ENCODE measurements at regions not wholly inside any gene's neighbourhood (a gene's known extent, or its start where the extent isn't known, plus 50 kb on each side); places are given as distances from the start of the nearest gene placed in this dataset.
"Not testable (repeated sequence)": the region's sequence is repeated elsewhere in the genome, so short reads cannot be mapped to it uniquely, and the experiment has no call there.

DNA sequence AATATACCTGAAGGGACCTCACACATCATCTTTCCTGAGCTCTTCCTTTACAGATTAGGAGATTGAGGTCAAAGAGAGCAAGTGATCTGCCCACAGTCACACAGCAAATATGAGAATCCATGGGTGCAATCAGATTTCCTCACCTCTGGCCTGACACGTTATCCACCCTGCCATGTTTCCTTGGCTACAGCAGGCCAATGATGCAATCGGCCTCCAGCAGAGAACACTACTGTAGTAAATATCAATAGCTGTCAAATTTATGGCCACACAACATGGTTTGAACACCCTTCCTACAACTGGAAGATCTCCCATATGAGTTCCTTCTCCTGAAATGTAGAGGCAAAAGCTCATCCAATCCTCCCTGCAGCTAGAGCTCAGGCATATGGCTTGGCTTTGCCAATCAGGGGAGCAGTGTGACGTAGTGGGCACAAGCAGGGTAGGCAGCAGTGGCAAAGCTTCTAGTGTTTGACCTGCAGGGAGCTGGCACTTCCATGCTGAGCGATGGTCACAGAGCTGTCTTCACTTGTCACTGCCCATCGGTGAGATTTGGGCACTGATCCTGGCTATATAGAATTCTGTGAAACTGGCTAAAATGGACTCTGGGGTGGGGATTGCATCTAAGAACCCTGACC, 271.3 kb downstream of the TJP1 start:
- DNase-seq: no peak

DNA sequence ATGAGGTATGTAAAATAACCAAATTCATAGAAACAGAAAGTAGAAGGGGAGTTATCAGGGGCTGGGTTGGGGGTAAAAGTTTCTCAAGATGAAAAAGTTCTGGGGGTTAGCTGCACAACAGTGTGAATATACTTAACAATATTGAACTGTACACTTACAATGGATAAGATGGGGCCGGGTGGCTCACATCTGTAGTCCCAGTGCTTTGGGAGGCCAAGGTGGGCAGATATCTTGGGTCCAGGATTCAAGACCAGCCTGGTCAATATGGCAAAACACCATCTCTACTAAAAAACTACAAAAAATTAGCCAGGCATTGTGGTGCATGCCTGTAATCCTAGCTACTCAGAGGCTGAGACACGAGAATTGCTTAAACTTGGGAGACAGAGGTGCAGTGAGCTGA, 274.3 kb downstream of the TJP1 start:
- no peak for DNase-seq

DNA sequence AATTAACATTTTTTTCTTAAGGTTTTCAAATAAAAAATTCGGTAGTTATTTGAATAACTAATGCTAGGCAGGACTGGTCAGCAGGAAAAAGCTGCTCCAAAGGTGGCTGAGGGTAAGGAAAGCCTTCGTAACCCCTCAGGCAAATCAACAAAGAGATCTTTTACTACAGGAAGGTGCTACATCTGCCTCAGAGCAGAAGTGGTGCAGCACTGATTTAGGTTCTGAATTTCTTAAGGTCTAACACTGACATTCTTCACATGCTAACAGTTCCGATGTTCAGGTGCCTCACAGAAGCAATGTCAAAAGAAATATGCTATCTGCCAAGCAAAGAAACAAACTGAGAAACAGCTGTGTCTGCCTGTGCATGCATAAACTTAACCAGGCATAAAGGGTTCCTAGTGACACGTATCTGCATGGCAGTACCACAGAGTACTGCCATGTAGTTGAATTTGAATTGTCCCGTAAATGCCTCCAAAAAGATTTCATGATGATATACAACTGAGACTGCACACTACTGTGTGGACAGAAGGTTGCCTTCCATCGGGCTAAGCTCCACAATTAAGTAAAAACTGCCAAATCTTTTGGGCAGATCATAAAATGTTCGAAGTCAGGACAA, 275.0 kb upstream of the NSMCE3 start:
- DNase-seq: no peak

DNA sequence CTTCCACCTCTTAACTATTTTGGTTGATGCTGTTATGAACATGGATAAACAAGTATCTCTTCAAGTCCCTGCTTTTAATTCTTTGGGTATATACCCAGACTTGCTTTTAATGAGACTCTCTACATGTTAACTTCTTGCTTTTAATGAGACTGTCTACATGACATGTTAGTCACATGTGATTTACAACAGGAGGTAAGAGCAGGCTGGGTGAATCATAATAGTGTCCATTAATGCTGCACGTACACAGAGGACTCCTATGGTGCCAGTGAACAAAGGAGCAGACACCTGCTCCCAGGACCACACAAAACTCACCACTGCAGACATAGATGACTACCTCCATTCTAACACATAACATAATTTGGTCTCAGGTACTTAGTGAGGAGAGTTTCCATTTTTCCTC, 273.4 kb upstream of the NSMCE3 start:
- no peak for DNase-seq

DNA sequence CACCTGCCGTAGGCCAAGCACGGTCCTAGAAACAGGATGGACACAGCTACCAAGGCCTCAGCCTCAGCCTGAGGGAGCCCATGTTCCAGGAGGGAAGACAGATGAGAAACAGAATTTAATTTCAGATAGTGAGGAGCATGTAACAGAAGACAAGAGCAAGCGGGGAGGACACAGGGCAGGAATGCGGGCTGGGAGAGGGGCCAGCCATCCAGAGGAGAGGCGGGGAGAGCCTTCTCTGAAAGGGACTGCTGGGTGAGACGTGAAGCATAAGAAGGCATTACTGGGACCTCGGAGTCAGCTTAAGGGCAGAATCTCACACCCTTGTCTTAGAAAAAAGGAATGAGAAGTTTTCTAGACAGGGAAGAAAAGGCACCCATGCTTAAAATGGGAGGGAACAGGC, 271.7 kb upstream of the NSMCE3 start:
- DNase-seq: no peak

DNA sequence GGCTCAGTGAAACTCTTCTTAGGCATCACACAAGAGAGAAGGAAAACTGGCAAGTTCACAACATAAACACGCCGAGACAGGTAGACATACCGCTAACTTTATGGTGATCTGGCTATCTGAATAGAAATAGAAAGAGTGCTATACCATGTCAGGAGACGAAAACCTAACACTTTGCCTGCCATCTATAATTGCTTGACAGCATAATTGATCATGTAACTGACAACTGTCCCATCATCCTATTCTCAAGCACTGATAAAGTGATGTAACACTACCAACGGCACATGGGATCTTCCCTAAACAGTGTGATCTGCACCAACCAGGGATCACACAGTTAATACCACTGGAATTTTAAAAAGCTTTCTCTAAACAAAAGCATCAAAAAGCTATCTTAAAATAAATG, 270.9 kb upstream of the NSMCE3 start:
- DNase-seq: no peak

DNA sequence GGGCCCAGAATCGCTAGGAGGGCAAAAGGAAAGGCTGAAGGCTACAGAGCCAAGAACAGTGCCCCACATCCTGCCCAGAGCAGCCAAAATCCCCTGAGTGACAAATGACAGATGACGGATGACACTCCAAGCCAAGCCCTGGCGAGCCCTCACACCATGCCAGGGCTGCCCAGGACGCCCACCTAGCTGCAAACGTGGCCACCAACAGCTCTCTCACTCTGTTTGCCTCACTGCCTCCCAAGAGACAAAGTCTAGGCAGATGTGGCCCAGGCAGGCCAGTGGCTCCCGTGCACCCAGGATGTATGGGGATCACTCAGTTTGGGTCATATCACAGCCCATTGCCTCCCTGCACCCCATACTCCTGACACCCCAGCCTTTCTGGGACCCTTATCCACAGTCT, 270.1 kb upstream of the NSMCE3 start:
- DNase-seq: no peak

DNA sequence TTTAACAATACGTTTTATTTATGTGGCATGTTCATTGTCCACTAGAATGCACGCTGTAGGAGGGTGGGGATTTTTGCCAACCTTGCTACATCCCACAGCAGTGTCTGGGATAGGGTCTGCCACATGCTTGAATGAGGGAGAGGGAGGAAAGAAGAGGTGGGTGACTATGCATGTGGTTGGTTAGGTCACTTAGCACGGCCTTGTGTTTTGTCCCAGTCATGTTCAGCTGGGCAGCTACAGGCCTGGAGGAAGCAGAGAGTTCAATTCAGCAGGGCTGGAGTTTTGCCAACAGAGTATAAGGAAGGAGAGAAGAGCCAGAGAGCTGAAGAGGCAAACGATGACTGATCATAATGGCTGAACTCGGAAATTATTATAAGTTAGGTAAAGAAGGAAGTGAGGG, 268.4 kb upstream of the NSMCE3 start:
- no peak for DNase-seq

DNA sequence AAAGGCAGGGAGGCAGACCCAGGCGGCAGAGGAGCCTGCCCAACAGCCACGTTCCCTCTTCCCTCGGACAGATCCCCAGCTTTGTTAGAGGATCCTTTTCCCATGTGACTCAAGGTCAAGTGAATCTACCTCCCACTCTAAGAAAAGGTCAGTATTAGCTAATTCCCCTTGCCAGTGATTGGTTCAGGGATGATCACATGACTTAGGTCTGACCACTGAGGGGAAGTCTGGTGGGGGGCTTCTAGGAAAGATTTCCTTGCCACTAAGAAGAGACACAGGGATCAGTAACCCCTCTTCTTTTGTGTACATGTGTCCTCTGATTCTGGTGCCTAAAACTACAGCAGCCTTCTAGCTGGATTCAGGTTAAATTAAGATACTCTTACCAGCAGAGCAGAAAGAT, 266.3 kb upstream of the NSMCE3 start:
- DNase-seq: no peak

DNA sequence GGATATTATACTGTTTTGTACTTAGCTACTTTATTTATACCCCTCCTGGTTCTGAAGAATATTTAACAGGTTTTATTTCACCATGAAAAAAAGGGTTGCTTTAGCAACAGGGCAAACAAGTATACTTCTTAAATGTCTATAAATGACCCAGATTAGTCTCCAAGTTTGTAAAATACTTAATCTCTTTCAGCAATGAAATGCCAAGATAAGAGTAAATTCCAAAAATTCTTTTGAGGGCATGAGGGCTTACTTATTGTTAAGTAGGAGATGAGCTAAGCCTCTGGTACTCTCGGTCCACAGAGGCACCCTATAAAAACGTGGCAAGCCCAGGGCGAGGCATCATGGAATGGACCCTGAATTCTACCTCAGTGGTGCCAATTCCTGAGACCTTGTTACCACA, 264.8 kb upstream of the NSMCE3 start:
- no peak for DNase-seq

DNA sequence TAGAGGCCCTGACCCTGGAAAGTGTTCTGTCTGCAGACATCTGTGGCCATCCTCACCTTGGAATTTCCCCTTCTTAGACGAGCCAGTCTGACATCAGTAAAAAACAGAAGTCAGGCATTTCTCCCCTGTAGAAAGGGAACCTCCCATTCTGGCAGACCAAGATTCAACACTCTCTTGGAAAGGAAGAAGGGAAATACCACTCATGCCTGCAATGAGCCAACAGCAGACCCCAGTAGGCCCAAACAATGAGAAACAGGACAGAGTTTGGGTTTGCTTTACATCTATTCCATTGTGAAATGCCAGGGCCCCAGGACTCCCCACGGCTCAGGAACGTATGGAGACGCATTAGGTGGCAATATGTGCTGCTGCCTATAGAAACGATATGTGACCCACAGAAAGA, 264.0 kb upstream of the NSMCE3 start:
- no peak for DNase-seq

DNA sequence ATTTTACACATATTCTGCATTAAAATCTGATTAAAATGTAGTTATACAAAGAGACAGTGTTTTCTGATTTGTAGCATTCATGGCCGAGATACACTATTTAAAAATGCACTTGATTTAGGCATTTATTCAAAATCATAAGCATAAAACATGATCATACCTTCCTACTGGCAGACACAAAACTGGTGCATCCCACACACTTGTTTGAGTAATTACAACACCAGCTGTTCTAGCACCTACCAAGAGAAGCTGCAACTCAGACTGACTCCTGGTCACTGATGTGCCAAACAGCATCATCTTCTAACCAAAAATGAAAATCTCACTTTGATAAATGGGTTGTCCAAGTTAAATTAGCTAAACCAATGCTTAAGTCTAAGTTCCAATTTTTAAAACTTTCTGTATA, 262.7 kb upstream of the NSMCE3 start:
- DNase-seq: no peak

DNA sequence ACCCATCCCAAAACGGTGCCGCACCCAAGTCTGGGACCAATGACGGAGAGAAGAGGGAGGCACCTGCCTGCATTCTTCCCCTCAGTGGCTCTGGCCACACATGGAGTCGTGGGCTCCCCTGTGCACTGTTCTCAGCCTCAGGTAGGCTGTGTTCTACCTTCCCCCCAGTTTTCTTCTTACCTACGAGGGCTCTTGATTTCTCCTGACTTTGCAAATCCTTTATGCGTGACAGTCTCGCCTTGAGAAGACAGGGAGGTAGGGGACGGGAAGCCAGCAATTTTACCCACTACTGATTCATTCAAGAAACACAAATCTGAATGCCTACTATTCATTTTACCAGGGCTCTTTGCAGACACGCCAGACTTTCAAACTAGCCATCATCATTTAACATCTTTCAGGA, 261.3 kb upstream of the NSMCE3 start:
- DNase-seq: no peak

DNA sequence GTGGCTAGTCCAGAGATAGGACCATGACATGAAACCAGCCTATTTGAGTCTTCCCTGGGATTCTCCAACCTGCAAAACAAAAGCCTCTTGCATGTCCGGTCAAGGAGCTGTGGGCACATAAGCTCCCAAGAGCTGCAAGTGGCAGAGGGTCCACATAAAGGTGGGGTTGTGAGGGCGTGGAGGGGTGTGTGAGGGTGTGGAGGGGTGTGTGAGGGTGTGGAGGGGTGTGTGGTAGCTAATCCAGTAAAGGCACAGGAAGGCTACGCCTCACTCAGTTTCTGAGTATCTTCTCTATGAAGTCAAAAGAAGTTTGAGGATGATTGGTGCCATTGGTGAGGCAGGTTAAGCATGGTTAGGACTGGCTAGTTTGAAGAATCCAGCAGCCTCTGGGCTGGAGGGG, 259.4 kb upstream of the NSMCE3 start:
- no peak for DNase-seq

DNA sequence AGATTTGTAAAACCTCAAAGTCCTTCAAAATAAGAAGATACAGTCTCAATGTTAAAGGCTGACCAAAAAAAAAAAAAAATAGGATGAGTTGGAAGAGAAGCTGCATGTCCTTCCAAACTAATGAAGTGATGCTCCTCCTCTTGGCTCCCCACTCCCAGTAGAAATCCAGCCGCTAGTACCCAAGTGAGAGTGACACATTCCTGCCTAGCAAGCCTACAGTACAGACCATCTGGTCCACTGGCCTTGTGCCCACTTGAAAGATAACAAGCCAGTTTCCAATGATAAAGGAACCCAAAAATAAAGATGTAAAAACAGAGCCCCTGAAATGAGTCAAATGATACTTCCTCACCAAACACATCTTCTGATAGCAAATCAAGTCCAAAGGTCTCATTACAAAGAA, 258.7 kb upstream of the NSMCE3 start:
- no peak for DNase-seq

DNA sequence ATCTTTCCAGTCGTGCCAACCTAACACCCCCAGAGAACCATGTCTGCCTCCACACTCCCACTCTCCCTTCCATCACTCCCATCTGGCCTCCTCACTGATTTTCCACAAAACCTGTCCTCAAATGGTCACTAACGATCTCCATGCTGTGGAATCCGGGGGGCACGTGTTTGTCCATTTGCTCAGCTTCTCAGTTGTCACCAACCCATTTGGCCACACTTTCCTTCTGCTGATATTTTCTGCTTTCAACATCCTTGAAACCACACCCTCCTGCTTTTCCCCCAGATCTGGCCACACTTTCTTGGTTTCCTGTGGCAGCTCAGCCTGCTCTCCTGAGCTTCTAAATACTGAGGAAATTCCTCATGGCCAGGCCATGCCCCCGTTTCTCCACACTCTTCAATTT, 257.2 kb upstream of the NSMCE3 start:
- DNase-seq: no peak

DNA sequence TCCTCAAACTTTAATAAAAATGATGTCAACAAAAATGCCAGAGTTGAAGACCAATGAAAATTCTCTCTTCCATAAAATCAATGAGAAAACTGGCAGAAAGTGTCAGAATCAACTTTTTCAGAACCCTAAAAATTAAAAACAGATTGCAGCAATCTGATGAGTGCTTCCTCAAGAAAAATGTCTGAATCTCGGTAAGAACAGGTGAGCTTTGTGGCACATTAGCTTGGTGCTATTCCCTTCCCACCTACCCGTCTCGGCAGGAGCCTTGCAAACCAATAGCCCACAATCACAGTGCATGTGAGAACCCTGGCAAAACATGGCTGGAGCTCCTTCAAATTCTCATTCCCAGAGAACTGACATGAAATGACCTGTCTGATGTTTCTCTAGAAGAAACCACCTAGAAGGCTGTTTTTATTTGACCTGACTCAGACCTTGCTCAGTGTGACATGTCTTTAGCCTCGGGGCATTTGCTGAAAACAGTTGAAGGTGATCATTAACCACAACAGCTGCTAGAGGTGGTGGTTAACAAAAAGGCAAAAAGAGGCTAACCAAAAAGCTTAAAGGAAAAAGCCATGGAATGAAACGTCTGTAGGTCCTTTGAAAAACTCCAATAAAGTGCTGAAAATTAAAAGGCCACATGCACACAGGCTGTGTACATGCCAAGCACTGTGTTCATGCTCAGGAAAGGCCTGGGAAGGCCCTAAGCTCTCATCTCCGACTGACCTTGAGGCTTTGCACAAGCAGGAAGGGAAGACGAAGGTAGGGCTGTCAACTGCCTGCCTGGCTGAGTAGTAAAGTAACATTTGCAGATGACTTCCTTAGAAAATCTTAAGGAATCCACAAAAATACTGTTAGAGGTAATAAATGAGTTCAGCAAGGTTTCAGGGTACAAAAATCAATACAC, 253.0 kb upstream of the NSMCE3 start:
- DNase-seq: no peak

DNA sequence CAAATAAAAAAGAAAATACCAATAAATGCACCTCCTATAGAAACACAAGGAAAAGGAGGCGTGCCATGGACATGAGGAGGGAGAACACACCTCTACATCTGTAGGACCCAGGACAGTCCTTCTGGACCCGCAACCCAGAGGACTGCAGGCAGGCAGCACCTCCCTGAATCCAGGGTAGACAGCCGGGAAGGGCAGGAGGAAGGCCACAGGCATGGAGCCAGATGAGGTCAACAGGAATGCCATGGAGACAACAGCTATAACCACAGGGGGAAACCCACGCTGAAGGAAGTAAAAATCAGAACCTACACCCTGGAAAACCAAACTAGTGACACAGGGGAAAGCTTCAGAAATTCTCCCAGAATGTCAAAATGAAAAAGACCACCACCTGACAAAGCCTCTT, 248.8 kb upstream of the NSMCE3 start:
- DNase-seq: no peak

DNA sequence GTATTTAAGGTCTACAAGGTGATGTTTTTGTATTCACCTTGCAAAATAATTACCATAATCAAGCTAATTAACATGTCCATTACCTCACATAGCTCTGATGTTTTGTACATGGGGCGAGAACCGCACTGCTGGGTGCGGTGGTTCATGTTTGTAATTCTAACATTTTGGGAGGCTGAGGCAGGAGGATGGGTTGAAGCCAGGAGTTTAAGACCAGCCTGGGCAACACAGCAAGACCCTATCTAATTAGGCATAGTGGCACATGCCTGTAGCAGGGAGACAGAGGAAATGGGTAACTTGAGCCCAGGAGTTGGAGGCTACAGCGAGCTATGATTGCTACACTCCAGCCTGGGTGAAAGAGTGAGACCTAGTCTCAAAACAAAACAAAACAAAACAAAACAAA, 248.2 kb upstream of the NSMCE3 start:
- no peak for DNase-seq

DNA sequence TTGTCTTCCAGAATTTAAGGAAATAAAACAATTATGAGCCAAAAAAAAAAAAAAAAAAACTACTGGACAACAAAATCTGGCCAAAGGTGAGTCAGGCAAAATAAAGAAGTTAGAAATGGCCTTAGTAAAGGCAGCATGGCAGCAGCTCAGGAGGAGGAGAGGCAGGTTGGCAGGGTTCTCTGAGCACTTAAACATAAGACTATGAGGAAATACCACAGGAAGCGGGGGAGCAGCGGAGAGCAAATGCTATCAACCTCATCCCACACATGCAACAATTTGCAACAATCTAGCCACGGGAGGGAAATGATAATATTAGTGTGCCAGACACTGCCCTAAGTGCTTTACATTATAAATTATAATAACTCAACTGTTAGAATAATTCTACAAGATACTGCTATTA, 247.3 kb upstream of the NSMCE3 start:
- DNase-seq: no peak

DNA sequence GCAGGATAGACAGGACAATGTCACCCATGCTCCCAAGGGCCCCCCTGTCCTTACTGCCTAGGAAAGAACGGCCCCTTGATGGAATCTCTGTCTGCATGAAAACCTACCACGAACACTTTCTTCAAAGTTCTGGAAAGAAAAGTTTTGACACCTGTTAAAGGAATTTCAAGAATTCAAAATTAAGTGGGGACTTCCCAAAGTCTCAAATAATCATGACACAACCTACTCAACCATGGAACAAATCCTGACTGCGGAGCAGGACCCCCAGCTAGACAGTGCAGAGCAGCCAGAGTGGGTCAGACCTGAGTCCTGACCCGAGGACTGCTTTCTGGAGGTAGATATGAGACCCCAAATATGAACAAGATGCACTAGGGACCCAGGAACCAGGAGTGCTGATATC, 245.3 kb upstream of the NSMCE3 start:
- DNase-seq: no peak

DNA sequence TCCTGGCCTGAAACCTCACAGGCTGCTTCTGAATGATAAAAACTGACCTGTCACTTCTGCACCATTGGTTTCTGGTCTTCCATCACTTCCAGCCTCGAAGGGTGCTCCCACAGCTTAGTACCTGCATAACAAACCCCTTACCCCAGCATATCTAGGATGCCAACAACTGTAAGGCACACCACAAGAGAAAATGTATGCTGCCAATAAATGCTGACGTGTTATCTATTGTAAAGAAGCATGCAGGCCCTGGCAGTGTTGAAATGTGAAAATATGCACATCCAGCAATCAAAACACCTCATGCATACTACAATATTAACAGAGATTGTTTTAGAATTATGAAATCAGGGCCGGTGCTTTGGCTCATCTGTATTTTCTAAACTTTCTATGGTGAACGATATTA, 242.0 kb upstream of the NSMCE3 start:
- no peak for DNase-seq

DNA sequence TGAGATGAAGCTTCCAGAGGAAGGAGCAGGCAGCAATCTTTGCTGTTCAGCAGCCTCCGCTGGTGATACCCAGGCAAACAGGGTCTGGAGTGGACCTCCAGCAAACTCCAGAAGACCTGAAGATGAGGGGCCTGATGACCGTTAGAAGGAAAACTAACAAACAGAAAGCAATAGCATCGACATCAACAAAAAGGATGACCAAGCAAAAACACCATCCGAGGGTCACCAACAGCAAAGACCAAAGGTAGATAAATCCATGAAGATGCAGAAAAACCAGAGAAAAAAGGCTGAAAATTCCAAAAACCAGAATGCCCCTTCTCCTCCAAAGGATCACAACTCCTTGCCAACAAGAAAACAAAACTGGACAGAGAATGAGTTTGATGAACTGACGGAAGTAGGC, 235.9 kb upstream of the NSMCE3 start:
- DNase-seq: not testable (repeated sequence)

DNA sequence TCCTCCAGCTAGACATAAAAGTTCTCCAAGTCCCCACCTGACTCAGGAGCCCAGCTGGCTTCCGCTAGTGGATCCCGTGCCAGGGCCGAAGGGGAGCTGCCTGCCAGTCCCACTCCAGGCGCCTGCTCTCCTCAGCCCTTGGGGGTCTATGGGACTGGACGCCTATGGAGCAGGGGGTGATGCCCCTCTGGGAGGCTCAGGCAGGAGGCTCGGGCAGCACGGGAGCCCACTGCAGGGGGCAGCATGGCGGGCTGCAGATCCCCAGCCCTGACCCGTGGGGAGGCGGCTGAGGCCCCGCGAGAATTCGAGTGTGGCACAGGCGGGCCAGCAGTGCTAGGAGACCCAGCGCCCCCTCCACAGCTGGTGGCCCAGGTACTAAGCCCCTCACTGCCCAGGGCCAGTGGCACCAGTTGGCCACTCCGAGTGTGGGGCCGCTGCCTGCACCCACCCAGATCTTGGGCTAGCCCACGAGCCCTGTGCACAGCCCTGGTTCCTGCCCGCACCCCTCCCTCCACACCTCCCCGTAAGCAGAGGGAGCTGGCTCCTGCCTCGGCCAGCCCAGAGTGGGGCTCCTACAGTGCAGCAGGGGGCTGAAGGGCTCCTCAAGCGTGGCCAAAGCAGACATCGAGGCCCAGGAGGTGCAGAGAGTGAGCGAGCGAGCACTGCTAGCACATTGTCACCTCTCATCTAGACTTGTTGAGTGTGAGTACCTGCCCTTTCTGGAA, 221.3 kb upstream of the NSMCE3 start:
- no peak for DNase-seq

Measured in amniotic stem cell (primary cell).